Right lung (tissue), 2 donors: ENCODE measurements at regions not wholly inside any gene's neighbourhood (a gene's known extent, or its start where the extent isn't known, plus 50 kb on each side); places are given as distances from the start of the nearest gene placed in this dataset.
A peak's percentile ranks its signal among the peaks of the same experiment; 100 is the strongest.
"Not testable (repeated sequence)": the region's sequence is repeated elsewhere in the genome, so short reads cannot be mapped to it uniquely, and the experiment has no call there.

Experiments used
- DNase-seq, 2 donors: peaks; one replicate each; pipeline ENCODE4 v3.0.0-alpha.2; 2013

DNA sequence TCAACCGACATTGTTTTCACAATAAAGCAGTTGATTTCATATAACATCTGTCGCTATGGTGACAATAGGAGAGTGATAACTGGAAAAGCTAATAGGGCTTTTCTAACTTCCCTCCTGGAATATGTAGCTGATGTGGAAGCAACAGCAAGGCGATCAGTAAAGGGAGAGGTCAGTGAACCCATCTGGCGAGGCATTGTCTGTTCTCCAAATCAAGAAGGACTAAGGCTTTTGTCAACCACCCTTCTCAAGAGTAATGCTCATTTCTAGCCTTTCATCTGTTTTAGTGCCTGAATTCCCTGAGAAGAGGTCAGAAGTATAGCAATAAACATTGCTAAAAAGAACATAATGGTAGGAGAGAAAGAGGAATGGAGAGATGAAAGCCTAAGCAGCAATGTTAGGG, 201.3 kb downstream of the AKAP7 start:
- DNase-seq: no peak

DNA sequence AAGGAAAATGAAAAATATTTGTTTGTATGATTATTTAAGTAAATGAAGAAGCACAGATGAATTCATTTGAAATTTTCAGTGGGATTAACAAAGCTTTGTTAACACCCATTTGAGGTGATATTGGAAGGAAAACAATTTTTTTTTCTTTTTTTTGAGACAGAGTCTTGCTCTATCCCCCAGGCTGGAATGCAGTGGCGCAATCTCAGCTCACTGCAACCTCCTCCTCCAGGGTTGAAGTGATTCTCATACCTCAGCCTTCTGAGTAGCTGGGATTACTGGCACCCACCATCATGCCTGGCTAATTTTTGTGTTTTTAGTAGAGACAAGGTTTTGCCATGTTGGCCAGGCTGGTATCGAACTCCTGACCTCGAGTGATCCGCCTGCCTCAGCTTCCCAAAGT, 211.6 kb downstream of the AKAP7 start:
- not testable (repeated sequence) for DNase-seq

DNA sequence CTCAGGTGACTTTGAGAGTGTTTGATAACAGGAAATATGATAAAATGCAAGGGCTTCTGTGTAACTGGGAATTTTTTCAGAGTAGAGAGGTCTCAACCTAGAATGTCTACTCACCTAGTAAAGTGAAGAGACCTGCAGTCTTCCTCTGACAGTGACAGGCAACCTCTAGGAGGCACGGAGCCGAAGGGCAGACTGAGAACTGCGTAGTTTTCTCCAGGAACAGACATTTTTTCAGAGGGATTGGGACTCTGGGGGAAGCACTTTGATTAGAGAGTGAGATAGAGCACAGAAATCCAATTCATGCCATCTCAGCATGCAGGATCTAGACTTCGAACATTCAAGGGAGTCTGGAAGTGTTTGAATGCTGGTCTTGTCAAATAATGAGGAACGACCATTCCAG, 213.3 kb downstream of the AKAP7 start:
- no peak for DNase-seq

GRCh38 chr6:131349199-131349598, 213.9 kb downstream of the AKAP7 start:
- DNase-seq: no peak

DNA sequence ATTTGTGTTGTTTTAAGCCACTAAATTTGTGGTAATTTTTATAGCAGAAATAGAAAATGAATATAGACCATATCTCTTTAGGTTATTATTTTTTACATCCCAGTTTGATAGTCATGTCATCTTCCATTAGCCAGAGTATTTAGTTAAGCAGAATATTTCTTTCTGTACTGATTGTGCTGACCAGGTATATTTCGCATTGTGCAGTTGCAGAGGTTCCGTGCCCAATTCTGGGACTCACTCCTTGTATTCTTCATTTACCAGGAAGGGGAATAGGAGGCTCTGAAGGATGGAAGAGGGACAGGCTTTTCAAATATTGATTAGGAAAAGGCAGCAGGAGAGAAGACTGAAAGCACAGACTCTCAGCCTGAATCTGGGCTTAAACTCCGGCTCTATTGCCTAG, 217.8 kb downstream of the AKAP7 start:
- no peak for DNase-seq

- no peak for DNase-seq
Observed at GRCh38 chr6:131353876-131354275, 218.6 kb downstream of the AKAP7 start.

DNA sequence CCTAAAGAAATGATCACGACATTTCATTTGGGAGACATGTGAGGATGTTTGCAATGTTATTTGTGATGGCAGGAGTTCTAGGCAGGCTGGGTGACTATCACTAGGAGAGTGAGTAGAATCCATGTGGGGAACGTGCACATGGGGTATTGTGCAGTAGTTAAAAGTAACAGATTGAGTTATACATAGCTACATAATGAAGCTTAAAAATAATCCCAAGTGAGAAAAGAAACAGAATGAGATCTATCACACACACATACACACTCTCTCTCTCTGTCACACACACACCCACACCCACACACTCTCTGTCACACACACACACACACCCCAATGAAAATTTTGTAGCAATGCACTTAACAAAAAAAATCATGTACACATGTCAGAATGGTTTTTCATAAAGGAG, 218.7 kb upstream of the ARG1 start:
- no peak for DNase-seq

GRCh38 chr6:131356161-131356560, 216.9 kb upstream of the ARG1 start:
- DNase-seq: no peak

- no peak for DNase-seq
Observed at GRCh38 chr6:131357501-131357900, 215.5 kb upstream of the ARG1 start.

DNA sequence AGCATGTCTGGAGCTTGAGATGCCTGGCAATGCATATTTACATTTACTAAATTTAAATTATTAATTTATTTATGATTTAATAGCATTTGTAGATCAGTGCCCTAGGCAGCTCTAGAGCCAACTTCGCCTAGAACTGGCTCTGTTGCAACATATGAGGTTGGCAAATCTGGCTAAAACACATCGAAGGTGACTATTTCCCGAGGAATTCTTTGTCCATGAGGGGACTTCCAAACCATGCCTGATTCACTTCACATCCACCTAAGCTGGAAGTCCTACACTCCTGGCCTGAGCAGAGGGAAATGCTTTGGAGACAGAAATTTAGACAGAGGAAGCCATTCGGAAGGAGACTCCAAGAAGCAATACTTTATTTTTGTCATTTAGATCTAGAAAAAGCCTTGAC, 211.0 kb upstream of the ARG1 start:
- no peak for DNase-seq

- no peak for DNase-seq
Observed at GRCh38 chr6:131362696-131363095, 210.3 kb upstream of the ARG1 start.

- no peak for DNase-seq
Observed at GRCh38 chr6:131363947-131364834, 208.8 kb upstream of the ARG1 start.

GRCh38 chr6:131366223-131366622, 206.8 kb upstream of the ARG1 start:
- DNase-seq: no peak

GRCh38 chr6:131367206-131367873, 205.7 kb upstream of the ARG1 start:
- DNase-seq: no peak

GRCh38 chr6:131368198-131368911, 204.7 kb upstream of the ARG1 start:
- DNase-seq: peak in 1 of 2 donors; percentile 36

- no peak for DNase-seq
Observed at GRCh38 chr6:131372535-131372934, 200.5 kb upstream of the ARG1 start.

DNA sequence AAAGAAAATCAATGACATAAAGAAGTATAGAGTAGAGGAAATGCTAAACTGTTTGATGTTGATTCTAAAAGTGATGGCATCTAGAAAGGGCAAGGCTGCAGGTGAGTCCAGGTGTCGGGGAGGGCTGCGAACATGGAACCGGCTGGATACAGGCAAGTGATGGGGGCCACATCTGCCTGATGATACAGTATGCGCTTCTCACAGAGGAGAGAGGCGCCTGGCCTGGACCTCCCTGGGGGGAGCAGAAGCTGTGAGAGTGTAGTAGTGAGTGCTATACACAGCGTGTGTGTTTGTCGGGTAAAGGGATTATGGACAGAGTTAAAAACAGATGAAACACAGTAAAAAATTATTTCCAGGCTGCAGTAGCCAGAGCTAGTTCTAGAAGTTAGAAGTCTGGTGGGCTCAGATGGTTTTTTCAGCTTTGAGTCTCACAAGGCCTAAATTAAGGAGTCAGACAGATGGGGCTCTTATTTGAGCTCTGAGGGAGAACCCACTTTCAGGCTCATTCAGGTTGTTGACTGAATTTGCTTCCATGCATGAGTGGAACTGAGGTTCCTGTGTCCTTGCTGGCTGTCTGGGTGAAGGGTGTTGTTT, 195.8 kb upstream of the ARG1 start:
- DNase-seq: no peak

GRCh38 chr6:131378874-131379273, 194.2 kb upstream of the ARG1 start:
- no peak for DNase-seq

DNA sequence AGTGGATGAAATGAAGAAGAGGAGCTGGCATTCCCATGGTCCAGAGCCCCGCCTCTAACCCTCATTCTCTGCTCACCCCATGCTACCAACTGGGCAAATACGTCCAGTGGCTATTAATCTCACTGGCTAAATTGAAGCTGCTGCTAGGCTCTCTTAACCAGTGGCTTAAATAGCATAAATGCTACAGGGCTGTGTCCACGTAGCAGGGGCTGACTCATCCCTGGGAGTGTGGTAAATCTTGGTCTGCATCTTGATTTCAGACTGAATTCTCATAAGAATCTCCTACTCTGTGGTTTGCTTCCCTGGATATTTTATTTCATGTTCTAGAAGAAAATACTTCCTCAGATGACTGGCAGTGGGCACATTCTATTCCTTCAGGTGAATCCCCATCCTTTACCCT, 193.1 kb upstream of the ARG1 start:
- no peak for DNase-seq

- no peak for DNase-seq
Observed at GRCh38 chr6:131381052-131381708, 191.8 kb upstream of the ARG1 start.

DNA sequence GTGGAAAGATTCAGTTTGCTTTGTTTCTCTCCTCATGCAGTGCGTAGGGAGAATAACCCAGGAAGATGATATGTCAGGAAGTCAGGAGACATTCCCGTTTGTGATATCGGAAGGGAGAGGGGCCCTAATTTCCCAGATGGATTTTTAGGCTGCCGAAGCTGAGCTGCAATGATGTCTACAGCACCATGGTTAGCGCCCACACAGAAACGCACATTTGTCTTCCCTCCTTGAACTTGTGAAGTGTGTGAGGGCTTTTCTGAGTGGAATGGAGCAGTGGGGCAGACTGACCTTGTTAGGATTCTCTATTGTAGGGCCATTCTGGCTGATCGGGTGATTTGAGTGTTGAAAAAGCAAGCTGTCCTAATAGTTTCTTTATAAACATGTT, 191.3 kb upstream of the ARG1 start:
- DNase-seq: no peak

DNA sequence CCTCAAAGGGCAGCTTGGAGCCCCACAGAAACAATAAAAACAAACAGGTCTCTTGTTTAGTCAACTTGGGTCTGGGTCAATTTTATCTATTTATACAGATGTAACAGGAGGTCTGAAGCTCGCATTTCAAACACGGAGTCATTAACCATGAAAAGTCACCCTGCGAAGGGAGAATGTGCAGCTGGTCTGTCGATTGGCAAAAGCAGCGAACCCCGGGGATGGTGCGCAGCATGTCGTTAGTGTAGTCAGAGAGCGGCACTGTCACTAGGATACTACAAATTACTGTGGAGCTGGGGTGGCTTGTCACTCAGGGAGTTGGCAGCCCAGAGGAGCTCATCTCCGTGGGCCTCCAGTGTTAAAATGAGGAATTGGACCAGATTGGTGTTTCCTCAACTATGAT, 190.4 kb upstream of the ARG1 start:
- no peak for DNase-seq
